ENCODE measurements at regions not wholly inside any gene's neighbourhood (a gene's known extent, or its start where the extent isn't known, plus 50 kb on each side); places are given as distances from the start of the nearest gene placed in this dataset.

DNA sequence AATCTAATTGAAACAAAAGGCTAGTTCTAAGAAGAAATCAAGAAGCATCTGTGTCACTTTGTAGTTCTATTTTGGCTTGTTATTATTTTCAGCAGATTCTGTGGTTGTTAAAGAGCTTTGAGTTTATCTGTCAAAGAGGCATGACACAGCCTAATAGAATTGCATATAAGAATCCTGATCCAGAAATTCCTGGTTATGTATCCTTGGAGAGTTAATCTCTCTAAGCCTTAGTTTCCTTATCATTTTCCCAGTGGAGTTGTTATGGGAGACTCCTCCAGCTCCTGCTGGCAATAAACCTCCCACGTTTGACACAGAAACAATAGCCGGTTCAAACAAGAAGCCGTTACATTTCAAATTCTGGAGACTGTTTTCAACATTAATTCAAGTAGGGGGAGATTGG, 288.3 kb downstream of the SDHAF3 start:
- Histone ChIP-seq H3K79me2 (ENCODE audit: insufficient read depth, low read length) (no peaks in the 10 kb centered on the region), H3K36me3 (ENCODE audit: insufficient read depth, low read length) (no peaks in the 10 kb centered on the region)

DNA sequence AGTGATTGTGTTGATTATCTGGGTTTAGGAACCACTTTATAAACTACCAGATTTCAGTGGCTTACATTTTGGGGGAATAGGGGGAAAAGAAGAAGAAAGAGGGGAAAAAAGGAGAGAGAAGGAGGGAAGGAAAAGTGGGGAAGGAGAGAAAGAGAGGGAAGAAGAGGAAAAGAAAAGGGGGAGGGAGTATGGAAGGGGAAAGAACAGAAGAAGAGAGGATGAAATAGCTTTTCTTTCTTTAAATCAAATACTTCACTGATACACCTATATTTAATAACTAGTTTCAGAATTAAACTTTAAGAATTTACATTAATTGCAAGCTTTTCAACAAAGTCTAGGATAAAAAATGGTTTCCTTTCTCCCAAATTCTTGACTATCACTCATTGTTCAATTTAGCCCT, 289.6 kb downstream of the SDHAF3 start:
- no peaks in the 10 kb centered on the region for H3K4me1 ChIP-seq (ENCODE audit: insufficient read depth, low read length, severe bottlenecking)
- H3K27me3 ChIP-seq (ENCODE audit: insufficient read depth, low read length): no peaks in the 10 kb centered on the region
- no peak overlapping the region for H3K4me2 ChIP-seq (ENCODE audit: low read length)
- no peaks in the 10 kb centered on the region for H3K36me3 ChIP-seq (ENCODE audit: insufficient read depth, low read length)
- no peak overlapping the region for H2AFZ ChIP-seq (ENCODE audit: low read length)
- H3K9me3 ChIP-seq (ENCODE audit: low read length): no peaks in the 10 kb centered on the region
- no peak overlapping the region for H3K9ac ChIP-seq (ENCODE audit: low read length)
- no peaks in the 10 kb centered on the region for H3K9me2 ChIP-seq (ENCODE audit: low read depth, low read length)
- no peaks in the 10 kb centered on the region for H3K79me2 ChIP-seq (ENCODE audit: insufficient read depth, low read length)
- TF ChIP-seq, protein P1, sequence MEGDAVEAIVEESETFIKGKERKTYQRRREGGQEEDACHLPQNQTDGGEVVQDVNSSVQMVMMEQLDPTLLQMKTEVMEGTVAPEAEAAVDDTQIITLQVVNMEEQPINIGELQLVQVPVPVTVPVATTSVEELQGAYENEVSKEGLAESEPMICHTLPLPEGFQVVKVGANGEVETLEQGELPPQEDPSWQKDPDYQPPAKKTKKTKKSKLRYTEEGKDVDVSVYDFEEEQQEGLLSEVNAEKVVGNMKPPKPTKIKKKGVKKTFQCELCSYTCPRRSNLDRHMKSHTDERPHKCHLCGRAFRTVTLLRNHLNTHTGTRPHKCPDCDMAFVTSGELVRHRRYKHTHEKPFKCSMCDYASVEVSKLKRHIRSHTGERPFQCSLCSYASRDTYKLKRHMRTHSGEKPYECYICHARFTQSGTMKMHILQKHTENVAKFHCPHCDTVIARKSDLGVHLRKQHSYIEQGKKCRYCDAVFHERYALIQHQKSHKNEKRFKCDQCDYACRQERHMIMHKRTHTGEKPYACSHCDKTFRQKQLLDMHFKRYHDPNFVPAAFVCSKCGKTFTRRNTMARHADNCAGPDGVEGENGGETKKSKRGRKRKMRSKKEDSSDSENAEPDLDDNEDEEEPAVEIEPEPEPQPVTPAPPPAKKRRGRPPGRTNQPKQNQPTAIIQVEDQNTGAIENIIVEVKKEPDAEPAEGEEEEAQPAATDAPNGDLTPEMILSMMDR (IDR thresholded peaks at IDR 0.05; ENCODE audit: low read length): no peak
- TF ChIP-seq EZH2 (IDR thresholded peaks at IDR 0.05; ENCODE audit: borderline replicate concordance, low read length): no peak
- no peaks in the 10 kb centered on the region for H4K20me1 ChIP-seq (ENCODE audit: insufficient read depth, low read length)
- H3K27ac ChIP-seq (ENCODE audit: low read depth, low read length, poor library complexity, severe bottlenecking): no peak overlapping the region
- no peaks in the 10 kb centered on the region for H3F3A ChIP-seq (ENCODE audit: insufficient read depth, low read length)
- H3K4me3 ChIP-seq (ENCODE audit: low read depth, low read length, poor library complexity, severe bottlenecking): no peak overlapping the region

More for the DNA sequence above, 288.3 kb downstream of the SDHAF3 start:
- H3K9me2 ChIP-seq (ENCODE audit: low read depth, low read length): no peaks in the 10 kb centered on the region
- H3K4me2 ChIP-seq (ENCODE audit: low read length): no peak overlapping the region
- no peak overlapping the region for H2AFZ ChIP-seq (ENCODE audit: low read length)
- no peaks in the 10 kb centered on the region for H4K20me1 ChIP-seq (ENCODE audit: insufficient read depth, low read length)
- no peaks in the 10 kb centered on the region for H3K27me3 ChIP-seq (ENCODE audit: insufficient read depth, low read length)
- H3K27ac ChIP-seq (ENCODE audit: low read depth, low read length, poor library complexity, severe bottlenecking): no peak overlapping the region
- no peaks in the 10 kb centered on the region for H3F3A ChIP-seq (ENCODE audit: insufficient read depth, low read length)
- no peak overlapping the region for H3K9ac ChIP-seq (ENCODE audit: low read length)
- H3K4me1 ChIP-seq (ENCODE audit: insufficient read depth, low read length, severe bottlenecking): no peaks in the 10 kb centered on the region
- no peak overlapping the region for H3K4me3 ChIP-seq (ENCODE audit: low read depth, low read length, poor library complexity, severe bottlenecking)
- H3K9me3 ChIP-seq (ENCODE audit: low read length): no peaks in the 10 kb centered on the region
- no peak for TF ChIP-seq EZH2 (IDR thresholded peaks at IDR 0.05; ENCODE audit: borderline replicate concordance, low read length)
- TF ChIP-seq, protein P1 (IDR thresholded peaks at IDR 0.05; ENCODE audit: low read length): no peak

DNA sequence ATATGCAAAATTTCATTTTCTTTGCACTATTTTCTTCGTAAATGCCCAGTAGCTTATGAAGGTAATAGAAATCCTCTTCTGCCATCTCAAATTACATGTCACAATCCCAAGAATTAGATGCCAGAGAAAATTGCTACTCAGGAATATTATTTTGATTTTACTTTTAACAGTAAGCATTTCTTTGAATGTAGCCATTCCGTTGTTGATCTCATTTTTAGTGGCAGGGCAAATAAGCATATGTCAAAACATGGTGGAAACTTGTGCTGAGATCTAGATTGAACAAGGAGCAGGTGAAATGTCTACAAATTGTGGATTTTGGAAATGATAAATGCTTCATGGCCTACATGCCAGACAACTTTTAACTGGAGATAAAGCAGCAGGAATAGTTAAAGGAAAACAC, 291.8 kb downstream of the SDHAF3 start:
- H3F3A ChIP-seq (ENCODE audit: insufficient read depth, low read length): no peaks in the 10 kb centered on the region
- H2AFZ ChIP-seq (ENCODE audit: low read length): no peak overlapping the region
- no peaks in the 10 kb centered on the region for H3K79me2 ChIP-seq (ENCODE audit: insufficient read depth, low read length)
- no peaks in the 10 kb centered on the region for H3K9me3 ChIP-seq (ENCODE audit: low read length)
- H4K20me1 ChIP-seq (ENCODE audit: insufficient read depth, low read length): no peaks in the 10 kb centered on the region
- H3K27me3 ChIP-seq (ENCODE audit: insufficient read depth, low read length): no peaks in the 10 kb centered on the region
- no peaks in the 10 kb centered on the region for H3K4me1 ChIP-seq (ENCODE audit: insufficient read depth, low read length, severe bottlenecking)
- H3K4me3 ChIP-seq (ENCODE audit: low read depth, low read length, poor library complexity, severe bottlenecking): no peak overlapping the region
- H3K36me3 ChIP-seq (ENCODE audit: insufficient read depth, low read length): no peaks in the 10 kb centered on the region
- TF ChIP-seq, protein P1 (IDR thresholded peaks at IDR 0.05; ENCODE audit: low read length): no peak
- no peak for TF ChIP-seq EZH2 (IDR thresholded peaks at IDR 0.05; ENCODE audit: borderline replicate concordance, low read length)
- H3K27ac ChIP-seq (ENCODE audit: low read depth, low read length, poor library complexity, severe bottlenecking): no peak overlapping the region
- H3K9ac ChIP-seq (ENCODE audit: low read length): no peak overlapping the region
- H3K4me2 ChIP-seq (ENCODE audit: low read length): no peak overlapping the region
- H3K9me2 ChIP-seq (ENCODE audit: low read depth, low read length): no peaks in the 10 kb centered on the region

All from OCI-LY1 (cell line).